Epithelial cell of prostate (primary cell): ENCODE measurements at regions not wholly inside any gene's neighbourhood (a gene's known extent, or its start where the extent isn't known, plus 50 kb on each side); places are given as distances from the start of the nearest gene placed in this dataset.
"Not testable (repeated sequence)": the region's sequence is repeated elsewhere in the genome, so short reads cannot be mapped to it uniquely, and the experiment has no call there.

ENCODE experiments used
- DNase-seq: peaks from one replicate; pipeline ENCODE4 v3.0.0-alpha.2; 2011; ENCODE audit warnings: low read depth, low spot score
- H3K27ac ChIP-seq: fragments of 450-650 bp; 2 replicates; pipeline ENCODE4 v1.5.1; 2017; ENCODE audit warnings: mild to moderate bottlenecking

- DNase-seq = no peak
Measured at GRCh38 chr4:107562316-107562715, 157.7 kb downstream of the PAPSS1 start.

GRCh38 chr4:107561481-107561880 is 158.6 kb downstream of the PAPSS1 start:
- no peak overlapping the region for H3K27ac ChIP-seq
- DNase-seq = peak; percentile 22

More at GRCh38 chr4:107562316-107562715, 157.7 kb downstream of the PAPSS1 start:
- H3K27ac ChIP-seq = no peak overlapping the region

DNA sequence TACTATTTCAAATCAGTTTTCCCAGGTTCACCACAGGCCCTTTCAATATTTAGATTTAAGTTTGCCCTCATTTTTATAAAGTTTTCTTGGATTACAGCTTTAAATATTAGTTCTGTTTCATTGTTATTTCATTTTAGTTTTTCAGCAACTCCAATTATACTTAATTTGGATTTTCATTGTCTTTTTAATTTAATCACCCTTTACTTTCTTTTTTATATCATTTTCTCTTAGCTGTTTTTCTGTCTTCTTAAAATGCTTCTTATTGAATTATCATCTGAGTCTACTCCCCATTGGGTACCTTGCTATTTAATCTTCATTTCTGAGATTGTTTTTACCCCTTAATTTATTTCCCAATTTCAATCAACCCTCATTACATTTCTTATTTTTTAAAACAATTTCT is 160.4 kb downstream of the PAPSS1 start:
- DNase-seq = no peak
- H3K27ac ChIP-seq = no peak overlapping the region

GRCh38 chr4:107552306-107552705 is 167.7 kb downstream of the PAPSS1 start:
- DNase-seq = peak; percentile 36
- H3K27ac ChIP-seq = no peak overlapping the region

DNA sequence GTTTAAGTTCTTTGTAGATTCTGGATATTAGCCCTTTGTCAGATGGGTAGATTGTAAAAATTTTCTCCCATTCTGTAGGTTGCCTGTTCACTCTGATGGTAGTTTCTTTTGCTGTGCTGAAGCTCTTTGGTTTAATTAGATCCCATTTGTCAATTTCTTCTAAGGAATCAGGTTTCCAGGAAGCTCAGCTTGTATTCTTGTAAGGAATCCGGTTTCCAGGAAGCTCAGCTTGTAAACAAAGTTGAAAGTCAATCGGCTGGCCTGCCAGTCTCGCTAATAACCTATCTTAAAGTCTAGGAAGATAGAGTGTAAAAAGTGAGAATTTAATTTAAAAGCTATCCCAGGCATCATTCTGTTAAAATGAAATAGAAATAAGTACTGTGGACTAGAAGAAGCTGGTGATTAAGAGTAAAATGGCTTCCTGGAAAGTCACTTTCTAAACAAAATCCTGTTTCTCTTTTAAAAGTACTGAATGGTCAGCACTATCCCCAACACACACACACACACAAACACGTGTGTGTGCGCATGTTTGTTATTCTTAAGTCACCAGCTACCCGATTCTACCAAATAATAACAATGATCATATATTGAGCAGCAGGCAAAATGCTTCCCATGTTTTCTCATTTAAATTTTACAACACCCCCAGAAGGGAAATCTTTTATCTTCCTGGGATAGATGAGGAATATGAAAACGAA is 171.7 kb downstream of the PAPSS1 start:
- no peak overlapping the region for H3K27ac ChIP-seq
- DNase-seq = no peak

- DNase-seq = peak; percentile 83
Measured at GRCh38 chr4:107546638-107547037, 173.4 kb downstream of the PAPSS1 start.

DNA sequence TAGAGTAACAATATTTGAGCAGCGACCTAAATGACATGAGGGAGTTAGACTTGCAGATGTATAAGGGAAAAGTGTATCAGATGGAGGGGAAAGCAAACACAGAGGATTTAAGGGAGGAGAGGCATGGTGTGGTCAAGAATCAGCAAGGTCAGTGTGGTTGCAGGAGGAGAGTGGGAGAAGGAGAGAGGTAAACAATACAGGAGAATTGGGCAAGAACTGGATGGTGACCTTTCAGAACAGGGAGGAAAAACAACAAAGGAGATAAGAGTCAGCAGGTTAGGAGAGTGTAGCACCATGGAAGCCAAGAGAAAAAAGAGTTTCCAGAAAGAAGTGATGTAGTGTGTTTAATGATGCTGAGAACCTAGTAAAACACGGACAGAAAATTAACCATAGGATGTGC is 178.5 kb downstream of the PAPSS1 start:
- no peak overlapping the region for H3K27ac ChIP-seq
- DNase-seq = no peak

More at GRCh38 chr4:107546638-107547037, 173.4 kb downstream of the PAPSS1 start:
- H3K27ac ChIP-seq = peak overlapping the region; percentile 49

DNA sequence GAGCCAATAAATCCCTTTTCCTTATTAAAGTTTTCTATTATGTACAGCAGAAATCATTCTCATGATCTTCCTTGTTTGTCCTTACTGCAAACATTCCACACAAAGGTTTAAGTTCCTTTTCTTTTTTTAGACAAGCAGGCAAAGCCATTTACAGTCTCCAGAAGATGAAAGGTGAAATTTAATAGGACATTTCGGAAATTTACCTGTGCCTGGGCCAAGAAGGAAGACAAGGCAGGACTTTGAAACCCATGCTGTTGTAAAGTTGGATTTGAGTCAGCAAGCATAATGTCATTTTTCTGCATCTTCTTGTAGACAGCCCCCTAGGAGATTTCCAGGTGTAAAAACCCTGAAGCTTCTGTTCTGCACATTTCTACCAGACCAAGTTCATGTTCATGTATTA is 188.1 kb downstream of the PAPSS1 start:
- DNase-seq = no peak
- H3K27ac ChIP-seq = no peak overlapping the region

DNA sequence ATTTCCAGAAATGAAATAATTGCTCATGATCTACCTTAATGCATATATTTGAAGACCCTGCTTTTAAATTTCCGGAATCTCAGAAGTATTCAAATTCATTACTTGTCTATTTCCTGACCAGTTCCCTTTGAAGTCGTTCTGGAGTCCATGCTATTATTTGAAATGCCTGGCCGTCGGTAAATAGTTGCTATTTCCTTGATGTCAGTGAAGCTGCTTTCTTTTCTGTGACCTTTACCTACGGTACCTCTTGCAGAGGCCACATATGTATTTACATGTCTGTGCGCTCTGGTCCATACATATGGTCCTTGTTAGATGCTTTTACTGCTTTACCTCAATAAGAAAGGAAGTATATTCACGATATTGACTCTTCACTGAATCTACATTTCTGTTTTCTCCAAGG is 199.7 kb downstream of the PAPSS1 start:
- no peak overlapping the region for H3K27ac ChIP-seq
- no peak for DNase-seq

DNA sequence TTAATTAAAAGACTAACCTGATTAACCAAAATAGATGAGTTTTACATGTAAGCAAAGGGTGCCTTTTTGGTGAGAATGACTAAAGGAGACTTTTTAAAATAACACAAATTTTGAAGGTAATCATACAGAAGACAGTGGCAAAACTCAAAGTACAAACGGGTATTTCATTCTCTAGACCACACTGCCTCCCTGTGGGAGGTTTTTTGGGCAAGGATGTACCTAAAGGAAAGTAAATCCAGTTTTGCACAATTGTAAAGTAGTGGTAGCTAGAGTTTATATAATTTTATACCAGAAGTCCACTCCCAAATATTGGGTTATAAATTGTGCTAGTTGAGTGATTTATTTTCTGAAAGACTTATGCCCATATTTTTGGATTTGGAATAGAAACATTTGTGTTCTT is 201.0 kb downstream of the PAPSS1 start:
- DNase-seq = no peak
- no peak overlapping the region for H3K27ac ChIP-seq

DNA sequence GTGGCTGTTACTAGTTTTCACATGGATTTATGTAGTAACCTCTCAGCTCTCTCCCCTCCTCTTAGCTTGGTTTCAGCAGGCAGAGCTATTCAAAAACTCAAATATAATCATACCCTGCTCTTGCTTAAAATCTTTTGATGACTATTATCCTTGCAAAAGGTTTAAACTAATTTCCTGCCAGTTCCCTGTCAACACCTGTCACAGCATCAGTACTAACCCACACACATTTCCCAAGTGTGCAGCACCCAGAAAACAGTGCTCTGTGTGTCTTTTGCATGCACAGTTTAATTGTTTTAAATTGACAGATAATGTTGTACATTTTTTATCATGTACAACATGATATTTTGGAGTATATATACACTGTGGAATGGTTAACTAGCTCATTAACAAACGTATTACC is 202.0 kb downstream of the PAPSS1 start:
- H3K27ac ChIP-seq = no peak overlapping the region
- DNase-seq = no peak

- no peak overlapping the region for H3K27ac ChIP-seq
- DNase-seq = no peak
Measured at GRCh38 chr4:107512549-107512948, 207.5 kb downstream of the PAPSS1 start.

DNA sequence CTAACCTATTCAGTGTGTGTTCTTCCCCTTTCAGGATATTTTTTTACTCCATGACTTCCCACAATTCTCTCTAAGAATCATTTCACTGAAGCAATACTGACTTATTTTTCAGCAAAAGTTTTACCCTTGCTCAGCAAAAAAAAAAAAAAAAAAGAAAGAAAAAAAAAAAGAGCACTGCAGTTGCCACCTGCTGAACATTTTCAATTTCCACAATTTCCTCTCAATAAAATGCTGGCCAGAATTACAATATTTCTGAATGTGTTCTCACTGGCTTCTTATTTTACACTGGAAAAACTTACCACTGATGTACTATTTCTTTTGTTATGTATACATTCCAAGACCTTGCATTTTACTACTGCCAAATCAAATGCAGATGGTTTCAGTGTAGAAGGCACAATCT is 210.4 kb downstream of the PAPSS1 start:
- no peak overlapping the region for H3K27ac ChIP-seq
- DNase-seq = no peak

- H3K27ac ChIP-seq = no peak overlapping the region
- no peak for DNase-seq
Measured at GRCh38 chr4:107500551-107500950, 219.5 kb downstream of the PAPSS1 start.

DNA sequence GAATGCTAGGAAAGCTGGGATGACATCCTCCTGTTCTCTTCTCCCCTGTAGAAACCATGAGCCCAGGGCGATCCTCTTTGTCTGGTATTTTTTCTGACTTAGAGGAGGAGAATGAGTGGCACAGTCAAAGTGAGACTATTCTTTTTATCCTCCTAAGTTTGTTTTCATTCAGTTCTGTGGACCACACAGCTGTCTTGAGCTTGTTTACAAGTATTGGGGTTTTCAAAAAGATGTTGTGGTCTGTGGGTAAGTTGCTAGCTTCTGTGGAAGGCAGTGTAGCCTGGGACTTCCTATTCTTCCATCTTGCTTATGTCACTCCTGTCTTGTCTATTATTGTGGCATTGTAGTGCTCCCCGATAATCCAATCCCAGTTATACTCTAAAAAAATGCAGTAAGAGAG is 223.0 kb downstream of the PAPSS1 start:
- DNase-seq = no peak
- H3K27ac ChIP-seq = no peak overlapping the region

- H3K27ac ChIP-seq = no peak overlapping the region
- no peak for DNase-seq
Measured at GRCh38 chr4:107492566-107492965, 227.5 kb downstream of the PAPSS1 start.

DNA sequence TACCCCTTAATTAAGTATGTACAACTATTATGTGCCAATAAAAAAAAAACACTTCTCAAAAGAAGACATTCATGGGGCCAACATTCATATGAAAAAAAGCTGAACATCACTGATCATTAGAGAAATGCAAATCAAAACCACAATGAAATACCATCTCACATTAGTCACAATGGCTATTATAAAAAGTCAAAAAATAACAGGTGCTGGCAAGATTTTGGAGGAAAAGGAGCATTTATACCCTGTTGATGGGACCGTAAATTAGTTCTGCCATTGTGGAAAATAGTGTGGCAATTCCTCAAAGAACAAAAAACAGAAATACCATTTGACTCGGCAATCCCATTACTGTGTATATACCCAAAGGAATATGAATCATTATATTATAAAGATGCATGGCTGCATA is 229.9 kb downstream of the PAPSS1 start:
- no peak overlapping the region for H3K27ac ChIP-seq
- no peak for DNase-seq

DNA sequence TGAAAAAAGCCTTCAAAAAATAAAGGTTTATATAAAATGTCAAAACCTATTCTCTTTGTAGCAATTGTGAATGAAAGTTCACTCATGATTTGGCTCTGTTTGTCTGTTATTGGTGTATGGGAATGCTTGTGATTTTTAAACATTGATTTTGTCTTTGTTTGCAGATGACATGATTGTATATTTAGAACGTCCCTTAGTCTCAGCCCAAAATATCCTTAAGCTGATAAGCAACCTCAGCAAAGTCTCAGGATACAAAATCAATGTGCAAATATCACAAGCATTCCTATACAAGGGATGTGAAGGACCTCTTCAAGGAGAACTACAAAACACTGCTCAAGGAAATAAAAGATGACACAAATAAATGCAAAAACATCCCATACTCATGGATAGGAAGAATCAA is 236.4 kb downstream of the PAPSS1 start:
- not testable (repeated sequence) for H3K27ac ChIP-seq, DNase-seq

DNA sequence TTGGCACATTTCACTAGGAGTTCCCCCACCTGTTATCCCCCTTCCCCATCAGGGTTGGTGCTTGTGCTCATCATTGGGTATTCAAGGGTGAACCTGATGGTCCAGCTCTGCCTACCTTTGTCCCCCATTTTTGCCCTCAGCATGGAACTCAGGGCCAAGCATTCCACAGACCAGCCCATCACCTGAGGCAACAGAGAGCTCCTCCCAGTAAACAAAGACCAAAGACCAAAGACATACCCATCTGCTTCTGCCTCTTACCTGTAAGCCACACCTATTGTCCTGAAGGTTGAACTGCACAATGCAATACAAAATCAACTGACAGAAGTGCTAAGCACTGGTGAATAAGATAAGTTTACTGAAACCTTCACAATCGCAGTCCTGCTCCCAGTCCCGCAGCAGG is 237.5 kb downstream of the PAPSS1 start:
- DNase-seq = no peak
- no peak overlapping the region for H3K27ac ChIP-seq

- no peak overlapping the region for H3K27ac ChIP-seq
Measured at GRCh38 chr4:107478327-107478980, 241.6 kb downstream of the PAPSS1 start.

DNA sequence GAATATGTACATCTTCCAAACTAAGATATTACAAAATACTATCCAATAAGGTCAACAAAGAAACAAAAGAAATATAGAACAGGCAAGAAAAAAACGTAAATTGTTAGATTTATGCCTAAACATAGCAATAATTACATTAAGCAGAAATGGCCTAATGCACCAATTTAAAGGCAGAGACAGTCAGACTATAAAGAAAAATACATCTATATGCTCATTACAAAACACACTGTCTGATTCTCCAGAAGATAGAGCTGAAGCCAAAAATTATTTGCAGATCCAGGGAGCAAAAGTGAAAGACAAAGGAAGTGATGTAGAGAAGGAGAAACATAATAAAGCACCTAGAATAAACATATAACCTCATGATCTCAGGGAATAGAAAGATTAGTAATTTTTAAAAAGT is 246.9 kb downstream of the PAPSS1 start:
- no peak for DNase-seq
- no peak overlapping the region for H3K27ac ChIP-seq

More at GRCh38 chr4:107478327-107478980, 241.6 kb downstream of the PAPSS1 start:
- no peak for DNase-seq
